Endometrial microvascular endothelial cells (primary cell): ENCODE measurements at regions not wholly inside any gene's neighbourhood (a gene's known extent, or its start where the extent isn't known, plus 50 kb on each side); places are given as distances from the start of the nearest gene placed in this dataset.

Experiments used
- in situ Hi-C: cut with HindIII; loops from 2 replicates; pipeline ENCODE4 v1.10.0; 2017; ENCODE audit warnings: low sequenced_read_pairs, low pct_unique_long_range_greater_than_20kb; ENCODE audit errors: inconsistent ontology term

DNA sequence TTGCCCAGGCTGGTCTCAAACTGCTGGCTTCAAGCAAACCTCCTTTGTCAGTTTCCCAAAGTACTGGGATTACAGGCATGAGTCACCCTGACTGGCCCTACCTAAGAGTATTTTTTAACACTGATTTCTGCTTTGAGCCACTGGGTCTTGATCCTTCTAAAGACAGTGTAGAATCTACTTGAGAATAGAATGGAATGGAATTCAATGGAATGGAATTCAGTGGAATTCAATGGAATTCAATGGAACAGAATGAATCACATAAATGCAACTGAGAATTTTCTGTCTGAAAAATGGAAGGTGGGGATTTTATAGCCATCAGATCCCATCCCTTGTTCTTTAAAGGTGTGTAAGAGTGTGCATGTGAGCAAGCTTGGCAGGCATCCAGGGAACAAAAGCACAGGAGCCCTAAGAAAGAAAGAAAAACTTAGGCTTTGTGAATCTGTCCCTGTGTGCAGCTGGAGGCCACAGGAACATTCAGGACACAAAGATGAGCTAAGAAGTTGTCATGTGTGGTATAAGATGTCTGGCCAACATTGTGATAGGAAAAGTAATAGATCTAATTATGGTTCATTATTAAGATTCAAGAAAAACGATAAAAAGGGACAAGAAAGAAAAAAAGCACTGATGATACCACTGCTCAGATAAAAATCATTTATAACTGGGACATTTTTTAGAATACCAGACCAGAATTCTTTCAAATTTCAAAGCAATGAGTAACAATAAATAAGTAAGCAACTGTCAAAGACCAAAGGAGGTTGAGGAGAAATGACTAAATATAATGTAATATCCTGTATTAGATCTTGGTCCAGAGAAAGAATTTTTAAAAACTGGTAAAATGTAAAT is 681.0 kb upstream of the GJE1 start:
- in situ Hi-C loops, result no loop called here

DNA sequence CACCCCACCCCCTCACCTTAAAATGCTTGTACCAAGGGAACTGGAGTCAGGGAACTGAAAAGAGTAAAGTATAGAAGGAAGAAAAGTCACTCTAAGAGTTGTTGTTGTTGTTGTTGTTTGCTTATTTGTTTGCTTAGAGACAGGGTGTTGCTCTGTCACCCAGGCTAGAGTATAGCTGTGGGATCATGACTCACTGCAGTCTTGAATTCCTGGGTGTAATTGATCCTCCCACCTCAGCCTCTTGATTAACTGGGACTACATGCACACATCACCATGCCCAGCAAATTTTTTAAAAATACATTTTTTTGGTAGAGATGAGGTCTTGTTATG is 681.6 kb upstream of the GJE1 start:
- in situ Hi-C loops, result no loop called here

GRCh38 chr6:141445928-141446628 is 686.6 kb upstream of the GJE1 start:
- in situ Hi-C loops, result no loop called here

DNA sequence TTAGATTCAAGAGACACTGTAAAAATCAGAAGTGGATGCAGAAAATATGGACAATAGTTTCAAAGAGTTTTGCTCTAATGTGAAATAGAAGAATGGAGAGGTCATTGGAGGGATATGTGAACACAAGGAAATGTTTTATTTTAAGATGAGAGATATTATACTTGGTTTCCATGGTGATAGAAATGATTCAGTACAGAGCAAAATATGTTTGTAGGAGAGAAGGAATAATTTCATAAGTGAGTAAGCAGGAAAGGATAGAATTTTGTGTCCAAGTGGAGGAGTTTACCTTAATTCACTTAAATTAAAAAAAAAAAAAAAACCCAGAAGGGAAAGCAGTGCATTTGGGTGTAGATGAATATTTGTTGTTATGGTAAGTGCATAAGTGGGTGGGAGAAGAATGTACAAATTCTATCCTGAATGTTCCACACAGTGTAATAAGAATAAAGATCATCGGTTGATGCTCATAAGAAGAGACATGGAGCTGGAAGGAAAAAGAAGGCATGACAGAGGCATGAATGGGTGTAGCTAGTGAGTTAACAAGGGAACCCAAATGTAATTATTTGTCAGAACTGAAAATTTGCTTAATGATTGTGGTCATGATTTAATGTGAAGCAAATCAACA is 688.9 kb upstream of the GJE1 start:
- in situ Hi-C loops, result no loop called here

GRCh38 chr6:141443032-141443431 is 689.7 kb upstream of the GJE1 start:
- in situ Hi-C loops, result no loop called here

DNA sequence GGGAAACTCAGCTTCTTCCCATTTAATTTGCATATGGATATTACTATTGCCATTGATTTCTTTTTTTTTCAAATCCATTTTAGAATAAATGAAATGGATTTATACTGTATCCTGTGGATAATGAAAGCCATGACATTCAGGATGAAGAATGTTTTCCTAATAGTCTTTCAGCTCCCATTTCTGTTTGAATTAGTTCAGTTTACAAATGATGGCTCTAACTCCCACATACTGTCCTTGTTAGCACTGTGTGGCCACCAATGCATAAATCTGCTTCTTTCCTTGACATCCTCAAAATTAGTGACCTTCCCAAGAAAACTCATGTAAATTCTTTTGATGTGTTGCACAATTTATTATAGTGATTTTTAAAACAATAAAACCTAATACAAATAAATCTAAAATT is 693.2 kb upstream of the GJE1 start:
- in situ Hi-C loops, result no loop called here

DNA sequence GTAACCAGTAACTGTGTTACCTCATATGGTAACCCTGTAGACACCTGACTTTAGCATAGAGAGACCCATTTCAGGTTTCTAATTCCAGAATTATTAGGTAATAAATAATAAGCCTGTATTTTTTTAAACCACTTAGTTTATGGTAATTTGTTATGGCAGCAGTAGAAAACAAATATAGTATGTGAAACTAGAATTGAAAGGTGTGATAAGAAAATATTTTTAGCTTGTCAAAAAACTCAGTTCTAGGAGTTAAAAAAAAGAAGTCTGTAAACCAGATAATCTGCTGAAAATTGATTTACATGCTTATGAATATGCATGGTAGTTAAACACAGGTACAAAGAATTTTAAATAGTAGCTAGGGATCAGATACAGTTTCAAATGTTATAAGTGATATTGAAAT is 695.0 kb upstream of the GJE1 start:
- in situ Hi-C loops, result no loop called here

GRCh38 chr6:141437011-141437410 is 695.7 kb upstream of the GJE1 start:
- in situ Hi-C loops, result no loop called here

DNA sequence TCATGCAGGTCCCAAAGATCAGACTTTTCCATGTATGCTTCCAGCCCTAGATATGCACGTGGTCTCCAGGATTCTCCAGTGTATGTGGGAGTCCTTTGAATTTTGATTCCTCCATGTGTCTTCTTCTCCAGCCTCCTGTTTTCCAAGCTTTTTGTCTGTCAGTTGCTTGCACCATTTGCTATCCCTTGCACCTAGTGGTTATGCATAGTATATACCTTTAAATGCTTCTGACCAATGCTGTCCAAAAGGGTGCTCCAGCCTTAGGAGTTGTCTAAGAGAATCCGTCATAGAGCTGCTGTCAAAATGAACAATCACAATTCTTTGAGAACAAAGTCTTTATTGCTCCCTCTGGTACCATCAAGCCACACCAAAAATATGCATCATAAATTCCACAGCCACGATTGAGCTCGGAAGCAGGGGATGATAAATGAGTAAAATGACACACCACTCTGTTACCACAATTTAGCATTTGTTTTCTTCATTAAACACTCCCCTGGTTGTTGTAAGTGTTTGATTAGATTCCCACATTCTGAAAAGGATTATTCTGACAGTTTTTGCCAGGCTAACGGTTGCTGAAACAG is 706.2 kb upstream of the GJE1 start:
- in situ Hi-C loops, result no loop called here

DNA sequence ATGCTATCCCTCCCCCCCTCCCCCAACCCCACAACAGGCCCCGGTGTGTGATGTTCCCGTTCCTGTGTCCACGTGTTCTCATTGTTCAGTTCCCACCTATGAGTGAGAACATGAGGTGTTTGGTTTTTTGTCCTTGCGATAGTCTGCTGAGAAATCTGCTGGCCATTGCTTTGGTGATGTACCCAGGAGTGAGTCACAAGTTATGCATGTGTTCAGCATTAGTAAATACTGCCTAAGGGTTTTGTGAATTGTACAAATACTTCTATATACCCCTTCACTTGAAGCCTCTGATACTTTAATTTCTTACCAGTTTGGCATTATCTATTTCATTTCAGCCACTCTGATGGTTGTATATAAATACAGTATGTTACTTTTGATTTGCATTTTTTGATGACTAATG is 711.3 kb upstream of the GJE1 start:
- in situ Hi-C loops, result no loop called here

GRCh38 chr6:141418076-141418475 is 714.6 kb upstream of the GJE1 start:
- in situ Hi-C loops, result no loop called here

DNA sequence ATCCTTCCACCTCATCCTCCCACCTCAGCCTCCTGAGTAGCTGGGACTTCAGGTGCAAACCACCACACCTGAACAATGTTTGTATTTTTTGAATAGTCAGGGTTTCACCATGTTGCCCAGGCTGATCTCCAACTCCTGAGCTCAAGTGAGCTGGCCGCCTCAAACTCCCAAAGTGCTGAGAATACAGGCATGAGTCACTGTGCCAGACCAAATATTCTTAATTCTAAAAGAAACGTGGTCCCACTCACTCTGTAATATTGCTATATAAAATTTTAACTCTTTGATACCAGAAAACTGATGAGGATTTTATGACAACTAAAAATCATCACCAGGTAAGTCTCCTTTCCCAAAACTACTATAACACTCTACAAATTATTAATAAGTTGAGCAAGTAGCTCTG is 716.8 kb upstream of the GJE1 start:
- in situ Hi-C loops, result no loop called here

DNA sequence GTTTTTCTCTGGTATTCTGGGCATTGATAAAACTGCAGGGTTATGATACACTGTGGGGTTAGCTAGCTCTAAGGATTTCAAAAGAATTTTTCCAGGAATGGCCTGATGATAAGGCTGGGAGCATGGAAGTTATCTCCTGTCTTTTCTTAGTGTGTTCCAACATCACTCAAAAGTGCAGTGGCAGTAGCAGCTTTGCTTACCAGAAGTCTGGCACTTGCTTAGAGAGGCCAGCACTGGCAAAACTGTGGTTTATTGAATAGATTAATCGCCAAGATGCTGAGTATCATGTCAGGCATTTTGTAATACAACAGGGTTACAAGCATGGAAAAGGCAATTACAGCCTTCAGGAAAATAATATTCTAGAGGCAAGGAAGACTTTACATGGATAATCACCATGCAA is 719.5 kb upstream of the GJE1 start:
- in situ Hi-C loops, result no loop called here

GRCh38 chr6:141406761-141407160 is 726.0 kb upstream of the GJE1 start:
- in situ Hi-C loops, result no loop called here

GRCh38 chr6:141403827-141404226 is 728.9 kb upstream of the GJE1 start:
- in situ Hi-C loops, result no loop called here

- in situ Hi-C loops, result no loop called here
Observed at GRCh38 chr6:141403103-141403502, 729.6 kb upstream of the GJE1 start.

DNA sequence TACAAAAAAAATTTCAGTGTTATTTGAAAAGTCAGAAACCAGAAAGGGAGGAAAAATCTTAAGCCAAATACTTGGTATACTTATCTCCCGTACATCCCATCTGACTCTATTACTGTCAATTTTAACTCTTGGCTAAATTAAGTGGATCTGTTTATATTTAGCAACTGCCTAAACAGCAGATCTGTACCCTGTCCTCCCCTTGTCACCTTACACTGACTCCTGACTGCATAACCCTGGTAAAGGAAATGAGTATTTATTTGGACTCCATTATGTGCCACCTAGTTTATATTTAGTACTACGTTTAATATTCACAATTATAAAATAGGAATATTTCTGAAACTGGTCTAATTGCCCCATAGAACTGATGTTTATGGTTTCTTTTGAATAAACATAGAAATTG is 730.2 kb upstream of the GJE1 start:
- in situ Hi-C loops, result no loop called here

DNA sequence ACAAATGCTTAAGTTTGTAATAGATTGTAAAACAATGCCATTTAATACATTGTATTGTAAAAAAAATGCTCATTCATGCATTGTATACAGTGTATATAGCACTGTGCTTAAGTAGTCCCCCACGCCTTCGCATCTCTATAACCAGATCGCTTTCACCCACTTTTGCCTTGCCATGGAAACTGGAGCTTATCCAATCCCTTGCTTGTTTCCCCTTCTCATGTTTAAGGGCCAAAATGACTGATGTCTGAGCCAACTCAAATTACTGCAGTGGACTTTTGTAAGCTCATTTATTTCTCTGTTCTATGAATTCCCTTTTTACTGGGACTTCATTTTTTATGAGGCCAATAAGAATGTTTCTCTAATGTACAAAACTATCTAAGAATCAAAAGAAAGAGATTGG is 730.9 kb upstream of the GJE1 start:
- in situ Hi-C loops, result no loop called here

DNA sequence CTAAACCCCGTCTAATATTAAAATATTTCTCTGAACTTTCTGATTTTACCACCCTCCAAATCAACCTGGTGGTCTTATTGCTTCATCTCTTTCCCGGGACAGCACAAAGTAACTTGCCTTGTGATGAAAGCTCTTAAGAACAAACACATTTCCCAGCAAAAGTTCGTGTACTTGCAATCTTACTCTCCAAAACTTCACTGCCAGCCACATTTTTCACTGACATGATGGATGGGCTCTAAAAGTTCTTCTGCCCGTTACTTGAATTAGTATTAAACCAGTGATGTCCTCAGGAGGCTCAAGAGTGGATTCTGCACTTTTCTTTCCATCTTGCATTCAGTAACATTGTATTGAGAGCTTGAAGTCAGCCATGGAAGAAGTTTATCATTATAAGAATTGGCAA is 731.6 kb upstream of the GJE1 start:
- in situ Hi-C loops, result no loop called here

- in situ Hi-C loops, result no loop called here
Observed at GRCh38 chr6:141398949-141399348, 733.8 kb upstream of the GJE1 start.
